Neural cell (in vitro differentiated cells): ENCODE measurements at regions not wholly inside any gene's neighbourhood (a gene's known extent, or its start where the extent isn't known, plus 50 kb on each side); places are given as distances from the start of the nearest gene placed in this dataset.

Experiments
- H2AFZ ChIP-seq: fragments of 200-600, 300-800 bp; sonication (generic), shearing (Covaris generic); 2 replicates; pipeline ENCODE4 v1.6.0; 2014; ENCODE audit warnings: low read depth, mild to moderate bottlenecking, antibody characterized with exemption, low read length, moderate library complexity
- H3F3A ChIP-seq: fragments of 200-600 bp; shearing (Covaris generic); 2 replicates; pipeline ENCODE4 v1.6.1; 2016; ENCODE audit warnings: mild to moderate bottlenecking, moderate library complexity, mixed read lengths, antibody characterized with exemption, low read length; ENCODE audit not compliant: insufficient read depth, poor library complexity, severe bottlenecking
- H3K27ac ChIP-seq: fragments of 200-600, 300-800 bp; sonication (generic), shearing (Covaris generic); 2 replicates; pipeline ENCODE4 v1.5.1; 2014; ENCODE audit warnings: mild to moderate bottlenecking, low read length, moderate library complexity
- H3K27me3 ChIP-seq: fragments of 300-800, 200-600 bp; sonication (generic), shearing (Covaris generic); 2 replicates; pipeline ENCODE4 v1.6.0; 2014; ENCODE audit warnings: mild to moderate bottlenecking, low read depth, low read length, moderate library complexity; ENCODE audit not compliant: insufficient read depth
- H3K36me3 ChIP-seq: fragments of 300-800, 200-600 bp; sonication (generic), shearing (Covaris generic); 2 replicates; pipeline ENCODE4 v1.5.1; 2014; ENCODE audit warnings: mild to moderate bottlenecking, antibody characterized with exemption, low read length, moderate library complexity; ENCODE audit not compliant: insufficient read depth
- H3K4me2 ChIP-seq: fragments of 300-800, 200-600 bp; sonication (generic), shearing (Covaris generic); 2 replicates; pipeline ENCODE4 v1.6.0; 2014; ENCODE audit warnings: mild to moderate bottlenecking, low read length
- H3K4me3 ChIP-seq: fragments of 300-800, 200-600 bp; sonication (generic), shearing (Covaris generic); 2 replicates; pipeline ENCODE4 v1.5.1; 2014; ENCODE audit warnings: mild to moderate bottlenecking, low read length, moderate library complexity
- H3K79me2 ChIP-seq: fragments of 200-600 bp; shearing (Covaris generic); replicated peaks from 2 replicates; pipeline ENCODE4 v1.6.0; 2014; ENCODE audit warnings: mild to moderate bottlenecking, low read length, moderate library complexity; ENCODE audit not compliant: insufficient read depth
- H3K9ac ChIP-seq: fragments of 300-800, 200-600 bp; sonication (generic), shearing (Covaris generic); 2 replicates; pipeline ENCODE4 v1.6.1; 2016; ENCODE audit warnings: mild to moderate bottlenecking, low read length, mixed read lengths
- H3K9me2 ChIP-seq: fragments of 200-600 bp; shearing (Covaris generic); 2 replicates; pipeline ENCODE4 v1.6.1; 2016; ENCODE audit warnings: mild to moderate bottlenecking, low read length, mixed read lengths; ENCODE audit not compliant: insufficient read depth
- H3K9me3 ChIP-seq: fragments of 200-600, 300-800 bp; sonication (generic), shearing (Covaris generic); 2 replicates; pipeline ENCODE4 v1.6.1; 2016; ENCODE audit warnings: mild to moderate bottlenecking, mixed run types, low read length, moderate library complexity, mixed read lengths
- H4K20me1 ChIP-seq: fragments of 200-600 bp; shearing (Covaris generic); 2 replicates; pipeline ENCODE4 v1.6.1; 2016; ENCODE audit warnings: mild to moderate bottlenecking, mixed run types; ENCODE audit not compliant: insufficient read depth
- CTCF ChIP-seq: fragments of 450-650 bp; IDR thresholded peaks from 2 replicates; pipeline ENCODE4 v1.5.1; 2014; ENCODE audit warnings: antibody characterized with exemption, mild to moderate bottlenecking, moderate library complexity; ENCODE audit not compliant: poor library complexity, severe bottlenecking
- EP300 ChIP-seq: fragments of 450-650 bp; conservative IDR thresholded peaks from 2 replicates; pipeline ENCODE4 v1.6.1; 2014; ENCODE audit warnings: antibody characterized with exemption, mild to moderate bottlenecking, moderate library complexity; ENCODE audit not compliant: poor library complexity, severe bottlenecking
- EZH2 ChIP-seq: fragments of 200-600, 300-800 bp; shearing (Covaris generic), sonication (generic); IDR thresholded peaks from 2 replicates; pipeline ENCODE4 v1.6.1; 2014; ENCODE audit warnings: antibody characterized with exemption, low read length, borderline replicate concordance, mild to moderate bottlenecking; ENCODE audit not compliant: insufficient read depth, poor library complexity, severe bottlenecking
- MXI1 ChIP-seq: fragments of 450-650 bp; conservative IDR thresholded peaks from 2 replicates; pipeline ENCODE4 v1.6.1; 2014; ENCODE audit warnings: antibody characterized with exemption, mild to moderate bottlenecking; ENCODE audit not compliant: poor library complexity, severe bottlenecking
- POLR2AphosphoS5 ChIP-seq: IDR thresholded peaks from 2 replicates; pipeline ENCODE4 v1.6.1; 2012
- RAD21 ChIP-seq: fragments of 450-650 bp; conservative IDR thresholded peaks from 2 replicates; pipeline ENCODE4 v1.6.1; 2014; ENCODE audit warnings: antibody characterized with exemption, mild to moderate bottlenecking, moderate library complexity
- SMC3 ChIP-seq: fragments of 450-650 bp; conservative IDR thresholded peaks from 2 replicates; pipeline ENCODE4 v1.6.1; 2014; ENCODE audit warnings: antibody characterized with exemption, mild to moderate bottlenecking, moderate library complexity; ENCODE audit not compliant: poor library complexity
- TAF1 ChIP-seq: IDR thresholded peaks from 2 replicates; pipeline ENCODE4 v1.6.1; 2012; ENCODE audit warnings: low read depth
- TF ChIP-seq, protein P1 (sequence below): IDR thresholded peaks from 2 replicates; pipeline ENCODE4 v1.6.1; 2012; ENCODE audit warnings: borderline replicate concordance

DNA sequence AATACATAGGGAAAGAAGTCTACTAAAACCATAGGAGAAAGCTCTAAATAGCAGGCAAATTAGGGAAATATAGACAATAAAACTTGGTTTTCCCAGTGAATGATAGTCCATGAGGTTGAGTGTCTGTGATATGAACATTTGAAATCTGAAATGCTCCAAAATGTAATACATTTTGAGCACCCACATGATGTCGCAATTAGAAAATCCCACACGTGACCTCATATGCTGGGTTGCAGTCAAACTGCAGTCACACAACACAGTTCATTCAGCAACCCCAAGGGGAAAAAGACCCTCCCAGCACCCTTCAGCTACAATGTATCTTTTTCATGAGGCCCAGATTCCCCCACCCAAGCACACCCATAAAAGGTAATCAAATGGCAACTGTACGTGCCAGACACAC is 155.6 kb downstream of the BTC start:
- no peak overlapping the region for H2AFZ ChIP-seq
- TF ChIP-seq EP300 = no peak
- TF ChIP-seq POLR2AphosphoS5 = no peak
- no peak for TF ChIP-seq CTCF
- no peak for TF ChIP-seq TAF1
- no peak for TF ChIP-seq SMC3
- TF ChIP-seq EZH2 = no peak
- TF ChIP-seq, protein P1, sequence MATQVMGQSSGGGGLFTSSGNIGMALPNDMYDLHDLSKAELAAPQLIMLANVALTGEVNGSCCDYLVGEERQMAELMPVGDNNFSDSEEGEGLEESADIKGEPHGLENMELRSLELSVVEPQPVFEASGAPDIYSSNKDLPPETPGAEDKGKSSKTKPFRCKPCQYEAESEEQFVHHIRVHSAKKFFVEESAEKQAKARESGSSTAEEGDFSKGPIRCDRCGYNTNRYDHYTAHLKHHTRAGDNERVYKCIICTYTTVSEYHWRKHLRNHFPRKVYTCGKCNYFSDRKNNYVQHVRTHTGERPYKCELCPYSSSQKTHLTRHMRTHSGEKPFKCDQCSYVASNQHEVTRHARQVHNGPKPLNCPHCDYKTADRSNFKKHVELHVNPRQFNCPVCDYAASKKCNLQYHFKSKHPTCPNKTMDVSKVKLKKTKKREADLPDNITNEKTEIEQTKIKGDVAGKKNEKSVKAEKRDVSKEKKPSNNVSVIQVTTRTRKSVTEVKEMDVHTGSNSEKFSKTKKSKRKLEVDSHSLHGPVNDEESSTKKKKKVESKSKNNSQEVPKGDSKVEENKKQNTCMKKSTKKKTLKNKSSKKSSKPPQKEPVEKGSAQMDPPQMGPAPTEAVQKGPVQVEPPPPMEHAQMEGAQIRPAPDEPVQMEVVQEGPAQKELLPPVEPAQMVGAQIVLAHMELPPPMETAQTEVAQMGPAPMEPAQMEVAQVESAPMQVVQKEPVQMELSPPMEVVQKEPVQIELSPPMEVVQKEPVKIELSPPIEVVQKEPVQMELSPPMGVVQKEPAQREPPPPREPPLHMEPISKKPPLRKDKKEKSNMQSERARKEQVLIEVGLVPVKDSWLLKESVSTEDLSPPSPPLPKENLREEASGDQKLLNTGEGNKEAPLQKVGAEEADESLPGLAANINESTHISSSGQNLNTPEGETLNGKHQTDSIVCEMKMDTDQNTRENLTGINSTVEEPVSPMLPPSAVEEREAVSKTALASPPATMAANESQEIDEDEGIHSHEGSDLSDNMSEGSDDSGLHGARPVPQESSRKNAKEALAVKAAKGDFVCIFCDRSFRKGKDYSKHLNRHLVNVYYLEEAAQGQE = no peak
- TF ChIP-seq MXI1 = no peak
- TF ChIP-seq RAD21 = no peak
- no peaks in the 10 kb centered on the region for H3K36me3 ChIP-seq
- no peaks in the 10 kb centered on the region for H3K79me2 ChIP-seq
- no peaks in the 10 kb centered on the region for H3F3A ChIP-seq
- no peak overlapping the region for H3K9ac ChIP-seq
- no peaks in the 10 kb centered on the region for H3K9me3 ChIP-seq
- H3K27me3 ChIP-seq = no peaks in the 10 kb centered on the region
- no peaks in the 10 kb centered on the region for H4K20me1 ChIP-seq
- H3K4me3 ChIP-seq = no peak overlapping the region
- H3K9me2 ChIP-seq = no peaks in the 10 kb centered on the region
- no peak overlapping the region for H3K27ac ChIP-seq
- H3K4me2 ChIP-seq = no peak overlapping the region

DNA sequence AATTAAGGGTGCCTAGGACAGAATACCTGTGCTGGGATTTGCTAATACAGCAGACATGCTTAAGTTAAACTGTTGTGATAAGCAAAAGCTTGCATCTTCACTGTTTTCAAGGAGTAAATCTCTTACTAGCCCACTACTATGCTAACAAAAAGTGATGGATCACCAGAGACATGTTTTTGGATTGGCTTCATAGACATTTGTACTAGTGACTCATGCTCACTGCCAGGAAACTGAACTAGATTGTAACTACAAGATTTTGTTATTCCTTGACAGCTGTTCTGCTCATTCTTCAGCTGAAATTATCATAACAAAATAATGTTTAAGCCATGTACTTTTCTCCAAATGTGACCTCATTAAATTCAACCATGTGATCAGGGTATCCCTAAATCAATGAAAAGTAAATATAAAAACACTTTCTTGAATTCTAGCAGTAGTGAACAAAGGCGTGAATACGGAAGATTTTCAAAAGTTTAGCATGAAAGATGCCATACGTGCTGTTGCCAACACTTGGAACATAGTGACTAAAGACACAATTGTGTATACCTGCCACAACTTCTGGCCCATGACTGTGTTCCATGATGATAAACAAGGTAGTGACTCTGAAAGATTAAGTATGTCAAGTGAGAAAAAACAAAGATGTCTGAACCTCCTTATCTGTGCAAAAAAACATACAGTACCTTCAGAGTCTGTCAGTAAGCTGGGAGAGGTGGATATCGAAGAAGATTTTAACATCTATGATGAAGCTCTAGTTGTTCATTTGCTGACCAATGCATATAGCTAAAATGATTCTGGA is 154.0 kb downstream of the BTC start:
- H3K27ac ChIP-seq = no peak overlapping the region
- H3K27me3 ChIP-seq = no peaks in the 10 kb centered on the region
- H3K9me2 ChIP-seq = no peaks in the 10 kb centered on the region
- H3K4me3 ChIP-seq = no peak overlapping the region
- H4K20me1 ChIP-seq = no peaks in the 10 kb centered on the region
- H3K36me3 ChIP-seq = no peaks in the 10 kb centered on the region
- no peak overlapping the region for H2AFZ ChIP-seq
- no peaks in the 10 kb centered on the region for H3K79me2 ChIP-seq
- H3K9ac ChIP-seq = no peak overlapping the region
- TF ChIP-seq RAD21 (no peak), SMC3 (no peak), TAF1 (no peak), EP300 (no peak), EZH2 (no peak), CTCF (no peak), MXI1 (no peak), POLR2AphosphoS5 (no peak)
- TF ChIP-seq, protein P1 = no peak
- no peaks in the 10 kb centered on the region for H3F3A ChIP-seq
- H3K4me2 ChIP-seq = no peak overlapping the region
- H3K9me3 ChIP-seq = no peaks in the 10 kb centered on the region
